Brain microvascular endothelial cell (primary cell): ENCODE measurements at regions not wholly inside any gene's neighbourhood (a gene's known extent, or its start where the extent isn't known, plus 50 kb on each side); places are given as distances from the start of the nearest gene placed in this dataset.
A peak's percentile ranks its signal among the peaks of the same experiment; 100 is the strongest.

Source experiments
- DNase-seq: peaks from one replicate; pipeline ENCODE4 v3.0.0-alpha.2; 2020
- H3K27ac ChIP-seq: fragments of 250-450 bp; sonication (Bioruptor Pico); 2 replicates; pipeline ENCODE4 v1.5.1; 2020; ENCODE audit warnings: mild to moderate bottlenecking, moderate library complexity
- H3K27me3 ChIP-seq: fragments of 250-450 bp; sonication (Bioruptor Pico); replicated peaks from 2 replicates; pipeline ENCODE4 v1.5.1; 2020; ENCODE audit warnings: mild to moderate bottlenecking
- H3K36me3 ChIP-seq: fragments of 250-450 bp; sonication (Bioruptor Pico); replicated peaks from 2 replicates; pipeline ENCODE4 v1.5.1; 2020; ENCODE audit warnings: mild to moderate bottlenecking
- H3K4me3 ChIP-seq: 2 replicates; pipeline ENCODE4 v1.5.1; 2011; ENCODE audit warnings: low read depth, mild to moderate bottlenecking, control low read depth, low read length, moderate library complexity
- in situ Hi-C: cut with HindIII; loops from 2 replicates; pipeline ENCODE4 v1.10.0; 2017; ENCODE audit warnings: low sequenced_read_pairs, low pct_ligation_motif_present
- TF ChIP-seq, protein P1 (sequence below): IDR thresholded peaks from 2 replicates; pipeline ENCODE4 v1.5.1; 2011; ENCODE audit warnings: low read depth, mild to moderate bottlenecking, moderate library complexity, low read length, control low read depth, inconsistent platforms; ENCODE audit errors: missing control alignments

DNA sequence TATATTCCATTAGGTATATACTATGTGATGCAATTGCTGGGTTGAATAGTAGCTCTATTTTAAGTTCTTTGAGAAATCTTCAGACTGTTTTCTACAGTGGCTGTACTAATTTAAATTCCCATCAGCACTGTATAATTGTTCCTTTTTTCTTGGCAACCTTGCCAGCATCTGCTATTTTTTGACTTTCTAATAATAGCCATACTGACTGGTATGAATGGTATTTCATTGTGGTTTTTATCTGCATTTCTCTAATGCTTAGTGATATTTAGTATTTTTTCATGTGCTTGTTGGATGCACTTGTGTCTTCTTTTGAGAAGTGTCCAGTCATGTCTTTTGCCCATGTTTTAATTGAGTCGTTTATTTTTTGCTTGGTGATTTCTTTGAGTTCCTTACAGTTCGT is 145.1 kb upstream of the PLSCR5 start:
- H3K27me3 ChIP-seq = no peaks in the 10 kb centered on the region
- DNase-seq = no peak
- TF ChIP-seq, protein P1, sequence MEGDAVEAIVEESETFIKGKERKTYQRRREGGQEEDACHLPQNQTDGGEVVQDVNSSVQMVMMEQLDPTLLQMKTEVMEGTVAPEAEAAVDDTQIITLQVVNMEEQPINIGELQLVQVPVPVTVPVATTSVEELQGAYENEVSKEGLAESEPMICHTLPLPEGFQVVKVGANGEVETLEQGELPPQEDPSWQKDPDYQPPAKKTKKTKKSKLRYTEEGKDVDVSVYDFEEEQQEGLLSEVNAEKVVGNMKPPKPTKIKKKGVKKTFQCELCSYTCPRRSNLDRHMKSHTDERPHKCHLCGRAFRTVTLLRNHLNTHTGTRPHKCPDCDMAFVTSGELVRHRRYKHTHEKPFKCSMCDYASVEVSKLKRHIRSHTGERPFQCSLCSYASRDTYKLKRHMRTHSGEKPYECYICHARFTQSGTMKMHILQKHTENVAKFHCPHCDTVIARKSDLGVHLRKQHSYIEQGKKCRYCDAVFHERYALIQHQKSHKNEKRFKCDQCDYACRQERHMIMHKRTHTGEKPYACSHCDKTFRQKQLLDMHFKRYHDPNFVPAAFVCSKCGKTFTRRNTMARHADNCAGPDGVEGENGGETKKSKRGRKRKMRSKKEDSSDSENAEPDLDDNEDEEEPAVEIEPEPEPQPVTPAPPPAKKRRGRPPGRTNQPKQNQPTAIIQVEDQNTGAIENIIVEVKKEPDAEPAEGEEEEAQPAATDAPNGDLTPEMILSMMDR = no peak
- H3K27ac ChIP-seq = no peak overlapping the region
- H3K4me3 ChIP-seq = no peak overlapping the region
- in situ Hi-C loops = no loop called here
- H3K36me3 ChIP-seq = no peaks in the 10 kb centered on the region

DNA sequence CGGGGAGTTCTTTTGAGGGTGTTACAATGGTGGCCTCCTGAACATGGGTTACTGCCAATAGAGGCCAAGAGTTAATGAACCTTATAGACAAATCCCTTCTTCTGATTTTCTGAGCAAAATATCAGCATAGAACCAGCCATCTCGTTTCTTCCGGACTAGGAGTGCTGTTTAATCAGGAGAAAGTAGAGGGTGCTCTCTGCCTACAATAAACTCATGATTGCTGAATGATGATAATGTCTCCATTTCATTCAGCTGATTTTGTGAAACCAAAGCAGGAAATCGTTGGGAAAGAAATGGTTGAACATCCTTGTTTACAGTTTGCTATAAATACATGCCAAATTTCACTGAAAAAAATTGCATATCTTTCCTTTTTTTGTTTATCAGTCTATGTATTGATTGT is 142.8 kb upstream of the PLSCR5 start:
- peak; percentile 53 for DNase-seq
- H3K27ac ChIP-seq = peak overlapping the region; percentile 40
- in situ Hi-C loops = no loop called here
- TF ChIP-seq, protein P1 = peak; percentile 54
- H3K36me3 ChIP-seq = no peaks in the 10 kb centered on the region
- H3K27me3 ChIP-seq = no peaks in the 10 kb centered on the region
- no peak overlapping the region for H3K4me3 ChIP-seq

DNA sequence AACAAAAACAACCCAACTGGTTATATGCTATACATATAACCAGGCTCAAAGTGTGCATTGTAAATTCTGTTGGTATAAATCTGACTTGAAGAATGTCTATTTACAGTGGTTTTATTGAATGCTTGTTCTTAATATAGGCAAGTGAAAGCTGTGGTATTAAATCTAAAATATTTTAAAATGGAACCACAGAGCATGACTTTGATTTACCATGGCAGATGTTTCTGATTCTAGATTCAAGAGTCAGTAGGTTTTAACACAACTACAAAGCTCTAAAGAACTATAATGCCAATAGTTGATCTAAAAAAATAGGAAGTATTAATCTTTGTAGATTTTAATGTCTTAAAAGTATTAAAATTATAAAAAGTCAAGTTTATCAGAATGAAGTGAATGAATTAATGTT is 141.9 kb upstream of the PLSCR5 start:
- in situ Hi-C loops = no loop called here
- Histone ChIP-seq H3K27me3 (no peaks in the 10 kb centered on the region), H3K36me3 (no peaks in the 10 kb centered on the region), H3K4me3 (no peak overlapping the region), H3K27ac (peak overlapping the region; percentile 1)
- TF ChIP-seq, protein P1 = no peak
- DNase-seq = no peak

DNA sequence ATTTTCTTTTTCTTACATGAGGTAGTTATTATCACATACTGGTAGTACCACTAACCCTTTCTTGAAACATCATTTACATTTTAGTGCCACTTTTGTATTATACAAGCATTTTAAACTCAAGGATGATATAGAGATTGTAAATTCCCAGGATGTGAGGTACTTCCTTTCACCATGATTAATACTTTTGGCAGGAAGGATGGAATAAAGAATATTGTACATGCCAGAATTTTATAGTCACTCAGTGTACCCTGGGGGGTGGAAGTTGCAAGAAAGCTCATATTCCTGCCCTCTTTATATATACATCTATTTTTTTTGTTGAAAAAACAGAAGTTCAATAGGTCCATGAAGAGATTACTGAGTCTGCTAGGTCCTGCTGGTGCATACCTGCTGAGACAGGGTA is 141.0 kb upstream of the PLSCR5 start:
- peak; percentile 60 for DNase-seq
- peak overlapping the region; percentile 36 for H3K27ac ChIP-seq
- in situ Hi-C loops = no loop called here
- H3K4me3 ChIP-seq = no peak overlapping the region
- no peaks in the 10 kb centered on the region for H3K27me3 ChIP-seq
- TF ChIP-seq, protein P1 = no peak
- H3K36me3 ChIP-seq = no peaks in the 10 kb centered on the region

DNA sequence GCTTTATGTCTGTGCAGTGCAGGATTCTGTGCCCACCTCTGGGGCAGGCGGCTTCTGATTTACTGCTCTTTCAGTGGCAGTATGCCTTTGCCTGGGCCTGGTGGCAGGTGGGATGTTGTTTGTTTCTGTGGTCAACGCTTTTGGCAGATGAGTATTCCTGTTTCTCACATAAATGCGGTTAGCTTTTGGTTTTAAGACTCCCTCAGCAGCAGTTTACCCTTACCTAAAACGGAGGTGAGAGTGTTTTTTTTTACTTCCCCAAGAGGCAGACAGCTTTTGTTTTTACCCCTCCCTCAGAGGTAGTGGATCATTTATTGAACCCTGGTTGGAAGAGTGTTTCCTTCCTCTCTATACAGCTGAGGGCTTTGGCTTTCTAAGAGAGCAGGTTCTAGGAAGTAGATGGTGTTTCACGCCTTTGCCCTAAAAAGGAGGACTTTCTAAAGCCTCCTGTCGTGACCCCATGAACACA is 134.1 kb upstream of the PLSCR5 start:
- in situ Hi-C loops = no loop called here
- no peak for DNase-seq
- Histone ChIP-seq H3K36me3 (no peaks in the 10 kb centered on the region), H3K27me3 (no peaks in the 10 kb centered on the region), H3K4me3 (no peak overlapping the region), H3K27ac (no peak overlapping the region)
- TF ChIP-seq, protein P1 = no peak

DNA sequence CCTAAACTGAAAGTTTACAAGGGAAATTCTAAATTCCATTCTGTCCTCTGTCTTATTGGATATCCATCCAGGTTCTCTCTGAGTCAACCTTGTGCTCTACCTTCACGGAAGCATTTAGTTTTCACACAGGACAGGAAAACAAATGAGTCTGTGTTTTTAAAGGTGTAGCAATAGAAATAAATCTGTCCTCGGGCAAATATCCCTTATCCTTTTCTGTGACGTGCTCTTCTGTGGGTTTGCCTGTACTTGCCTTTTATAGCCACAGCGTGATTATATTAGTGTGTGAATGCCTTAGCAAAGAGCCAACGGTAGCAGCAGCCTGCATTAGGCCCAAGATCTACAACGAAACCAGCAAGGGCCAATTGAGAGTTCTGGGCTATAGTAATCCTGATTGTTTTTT is 127.2 kb upstream of the PLSCR5 start:
- no peak overlapping the region for H3K27ac ChIP-seq
- in situ Hi-C loops = no loop called here
- H3K27me3 ChIP-seq = no peaks in the 10 kb centered on the region
- no peaks in the 10 kb centered on the region for H3K36me3 ChIP-seq
- H3K4me3 ChIP-seq = no peak overlapping the region
- TF ChIP-seq, protein P1 = no peak
- no peak for DNase-seq
